Psoas muscle (tissue), 7 donors: ENCODE measurements at regions not wholly inside any gene's neighbourhood (a gene's known extent, or its start where the extent isn't known, plus 50 kb on each side); places are given as distances from the start of the nearest gene placed in this dataset.

ENCODE experiments used
- ATAC-seq, 4 donors: fragments of 200-7000 bp; cut with Tn5 transposase; one replicate each; pipeline ENCODE4 v1.9.1; 2020; ENCODE audit warnings: moderate library complexity in 3 of 4, mild to moderate bottlenecking in 2 of 4
- DNase-seq, 2 donors: peaks; one replicate each; pipeline ENCODE4 v3.0.0-alpha.2; 2020
- H3K27ac ChIP-seq: fragments of 200-600 bp; one replicate; pipeline ENCODE4 v1.8.0; 2022
- H3K27me3 ChIP-seq, 3 donors: fragments of 200-600 bp in 1 of 3; one replicate each; pipeline versions ENCODE4 v1.6.1 to v1.8.0; 2013 to 2022; ENCODE audit warnings: low read length in 2 of 3, mild to moderate bottlenecking in 2 of 3, moderate library complexity in 1 of 3; ENCODE audit not compliant: insufficient read depth in 3 of 3
- H3K36me3 ChIP-seq, 2 donors: fragments of 200-600 bp in 1 of 2; one replicate each; pipeline versions ENCODE4 v1.6.1 to v1.8.0; 2013 to 2022; ENCODE audit warnings: low read depth in 1 of 2, mild to moderate bottlenecking in 1 of 2, moderate library complexity in 1 of 2; ENCODE audit not compliant: insufficient read depth in 1 of 2
- H3K4me1 ChIP-seq: fragments of 200-600 bp; one replicate; pipeline ENCODE4 v1.8.0; 2022
- H3K4me3 ChIP-seq: fragments of 200-600 bp; one replicate; pipeline ENCODE4 v1.8.0; 2022; ENCODE audit warnings: mild to moderate bottlenecking
- H3K9me3 ChIP-seq: fragments of 200-600 bp; one replicate; pipeline ENCODE4 v1.8.0; 2022
- CTCF ChIP-seq: fragments of 200-600 bp; IDR thresholded peaks from one replicate; pipeline ENCODE4 v1.8.0; 2022; ENCODE audit warnings: antibody characterized with exemption
- WGBS, 3 donors: extraction: QIAGEN DNeasy Blood & Tissue Kit; methylation state at CpG; one replicate each; pipeline versions ENCODE4 v1.1.6 to v1.1.7; 2013; 5-methylcytosine and 5-hydroxymethylcytosine counted together
- intact Hi-C, 2 donors: fragments of 100-400 bp; cut with DNase I; formaldehyde crosslinking; loops; one replicate each; pipeline versions ENCODE4 v1.11.0 to v1.14.2; 2022
- donor health status: healthy with polysubstance abuse.
- donor health status: DM: no; HTN: no; CAD: no; lungs with moderate emphysema.
- donor health status: Bipolar disorder and iron deficiency.
- donor health status: healthy.
- donor health status: DM: yes; HTN: yes; CAD: no.
- donor health status: DM: no; HTN: no; CAD: no.
- donor health status: DM: yes; HTN: yes; CAD: no.

- H3K4me3 ChIP-seq = no peak overlapping the region
- ATAC-seq (no peak), DNase-seq (no peak)
- no peaks in the 10 kb centered on the region for H3K4me1 ChIP-seq
- H3K27ac ChIP-seq = no peak overlapping the region
- 55 to 83% (median 58%) methylated on average over 1 of the region's 1 CpG for WGBS, 3 donors
- no peaks in the 10 kb centered on the region for H3K9me3 ChIP-seq
- intact Hi-C loops = no loop called here
- no peaks in the 10 kb centered on the region for H3K36me3 ChIP-seq
- H3K27me3 ChIP-seq = no peaks in the 10 kb centered on the region
- no peak for TF ChIP-seq CTCF
Measured at GRCh38 chr1:55927702-55928290, 651.6 kb downstream of the PLPP3 start.

GRCh38 chr1:55926906-55927471, 652.4 kb downstream of the PLPP3 start:
- intact Hi-C loops = no loop called here
- DNase-seq (no peak), ATAC-seq (no peak)
- H3K27ac ChIP-seq = no peak overlapping the region
- H3K4me3 ChIP-seq = no peak overlapping the region
- no peaks in the 10 kb centered on the region for H3K4me1 ChIP-seq
- no peak for TF ChIP-seq CTCF
- no peaks in the 10 kb centered on the region for H3K9me3 ChIP-seq
- H3K27me3 ChIP-seq = no peaks in the 10 kb centered on the region
- no peaks in the 10 kb centered on the region for H3K36me3 ChIP-seq
- 70 to 80% (median 73%) methylated on average over 11 of the region's 11 CpGs for WGBS, 3 donors

- H3K9me3 ChIP-seq = no peaks in the 10 kb centered on the region
- intact Hi-C loops = no loop called here
- H3K4me1 ChIP-seq = no peaks in the 10 kb centered on the region
- DNase-seq (no peak), ATAC-seq (no peak)
- H3K36me3 ChIP-seq = no peaks in the 10 kb centered on the region
- no peak for TF ChIP-seq CTCF
- no peak overlapping the region for H3K27ac ChIP-seq
- WGBS, 3 donors = 47 to 72% (median 61%) methylated on average over 3 of the region's 3 CpGs
- no peak overlapping the region for H3K4me3 ChIP-seq
- H3K27me3 ChIP-seq = no peaks in the 10 kb centered on the region
Measured at GRCh38 chr1:55916907-55917306, 662.5 kb downstream of the PLPP3 start.

- ATAC-seq = no peak
Measured at GRCh38 chr1:55916481-55916880, 662.9 kb downstream of the PLPP3 start.

More at GRCh38 chr1:55916481-55916880, 662.9 kb downstream of the PLPP3 start:
- H3K27ac ChIP-seq = no peak overlapping the region
- DNase-seq = no peak
- no peaks in the 10 kb centered on the region for H3K9me3 ChIP-seq
- intact Hi-C loops = no loop called here
- no peaks in the 10 kb centered on the region for H3K27me3 ChIP-seq
- H3K36me3 ChIP-seq = no peaks in the 10 kb centered on the region
- TF ChIP-seq CTCF = no peak
- WGBS, 3 donors = 45 to 60% (median 53%) methylated on average over 2 of the region's 2 CpGs
- no peak overlapping the region for H3K4me3 ChIP-seq
- no peaks in the 10 kb centered on the region for H3K4me1 ChIP-seq
